ENCODE measurements at regions not wholly inside any gene's neighbourhood (a gene's known extent, or its start where the extent isn't known, plus 50 kb on each side); places are given as distances from the start of the nearest gene placed in this dataset.
"Not testable (repeated sequence)": the region's sequence is repeated elsewhere in the genome, so short reads cannot be mapped to it uniquely, and the experiment has no call there.

DNA sequence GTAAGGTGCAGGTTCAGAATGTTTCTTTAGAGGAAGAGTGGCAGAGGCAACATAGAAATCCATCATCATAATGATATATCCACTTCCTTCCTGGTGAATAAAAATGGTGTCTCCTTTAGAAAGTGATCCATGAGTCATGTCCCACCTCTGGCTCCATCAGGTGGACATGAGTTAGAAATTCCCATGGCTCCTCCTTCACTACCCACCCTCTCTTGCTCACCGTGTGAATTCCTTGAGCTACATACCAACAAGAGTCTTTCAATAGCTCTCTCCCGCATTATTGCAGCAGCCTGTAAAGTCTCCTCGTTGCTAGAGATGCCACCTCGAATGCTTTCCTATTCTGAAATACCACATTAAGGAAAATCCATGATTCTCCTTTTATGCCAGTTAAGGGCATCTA lies 317.6 kb downstream of the LNPK start:
- no peaks in the 10 kb centered on the region for H3K9me3 Mint-ChIP-seq (ENCODE audit: low read depth)
- H3K36me3 Mint-ChIP-seq (ENCODE audit: insufficient read depth) = no peaks in the 10 kb centered on the region
- H3K27me3 Mint-ChIP-seq = peaks cover 7% of the 10 kb centered on the region
- no peaks in the 10 kb centered on the region for H3K4me1 Mint-ChIP-seq (ENCODE audit: low read depth)
- TF ChIP-seq, protein P1, sequence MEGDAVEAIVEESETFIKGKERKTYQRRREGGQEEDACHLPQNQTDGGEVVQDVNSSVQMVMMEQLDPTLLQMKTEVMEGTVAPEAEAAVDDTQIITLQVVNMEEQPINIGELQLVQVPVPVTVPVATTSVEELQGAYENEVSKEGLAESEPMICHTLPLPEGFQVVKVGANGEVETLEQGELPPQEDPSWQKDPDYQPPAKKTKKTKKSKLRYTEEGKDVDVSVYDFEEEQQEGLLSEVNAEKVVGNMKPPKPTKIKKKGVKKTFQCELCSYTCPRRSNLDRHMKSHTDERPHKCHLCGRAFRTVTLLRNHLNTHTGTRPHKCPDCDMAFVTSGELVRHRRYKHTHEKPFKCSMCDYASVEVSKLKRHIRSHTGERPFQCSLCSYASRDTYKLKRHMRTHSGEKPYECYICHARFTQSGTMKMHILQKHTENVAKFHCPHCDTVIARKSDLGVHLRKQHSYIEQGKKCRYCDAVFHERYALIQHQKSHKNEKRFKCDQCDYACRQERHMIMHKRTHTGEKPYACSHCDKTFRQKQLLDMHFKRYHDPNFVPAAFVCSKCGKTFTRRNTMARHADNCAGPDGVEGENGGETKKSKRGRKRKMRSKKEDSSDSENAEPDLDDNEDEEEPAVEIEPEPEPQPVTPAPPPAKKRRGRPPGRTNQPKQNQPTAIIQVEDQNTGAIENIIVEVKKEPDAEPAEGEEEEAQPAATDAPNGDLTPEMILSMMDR (IDR thresholded peaks at IDR 0.05; ENCODE audit: unreplicated experiment) = no peak
- H3K27ac Mint-ChIP-seq = no peak overlapping the region
- H3K4me3 Mint-ChIP-seq (ENCODE audit: low read depth) = no peak overlapping the region
- DNase-seq (ENCODE audit: low spot score, unreplicated experiment) = no peak

DNA sequence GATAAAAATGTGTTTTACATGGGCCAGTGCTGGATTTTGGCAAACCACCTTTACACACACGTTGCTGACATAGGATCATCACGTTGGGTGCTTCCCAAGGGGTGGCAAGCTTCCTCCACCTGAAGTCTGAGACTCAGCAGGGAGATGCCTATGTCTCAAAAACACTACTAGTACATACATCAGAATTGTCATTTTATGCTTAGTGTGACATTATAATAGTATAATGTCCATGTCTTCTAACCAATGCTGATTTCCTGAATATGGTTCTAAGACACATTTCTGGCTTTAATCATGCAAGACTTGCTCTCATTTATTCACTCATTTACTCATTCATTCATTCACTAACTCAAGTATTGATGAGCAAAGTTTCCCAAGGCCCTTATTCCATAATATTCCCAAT lies 322.3 kb downstream of the LNPK start:
- no peak for DNase-seq (ENCODE audit: low spot score, unreplicated experiment)
- no peaks in the 10 kb centered on the region for H3K36me3 Mint-ChIP-seq (ENCODE audit: insufficient read depth)
- no peak overlapping the region for H3K27ac Mint-ChIP-seq
- H3K4me1 Mint-ChIP-seq (ENCODE audit: low read depth) = no peaks in the 10 kb centered on the region
- no peaks in the 10 kb centered on the region for H3K9me3 Mint-ChIP-seq (ENCODE audit: low read depth)
- TF ChIP-seq, protein P1 (IDR thresholded peaks at IDR 0.05; ENCODE audit: unreplicated experiment) = no peak
- H3K4me3 Mint-ChIP-seq (ENCODE audit: low read depth) = no peak overlapping the region
- no peaks in the 10 kb centered on the region for H3K27me3 Mint-ChIP-seq

DNA sequence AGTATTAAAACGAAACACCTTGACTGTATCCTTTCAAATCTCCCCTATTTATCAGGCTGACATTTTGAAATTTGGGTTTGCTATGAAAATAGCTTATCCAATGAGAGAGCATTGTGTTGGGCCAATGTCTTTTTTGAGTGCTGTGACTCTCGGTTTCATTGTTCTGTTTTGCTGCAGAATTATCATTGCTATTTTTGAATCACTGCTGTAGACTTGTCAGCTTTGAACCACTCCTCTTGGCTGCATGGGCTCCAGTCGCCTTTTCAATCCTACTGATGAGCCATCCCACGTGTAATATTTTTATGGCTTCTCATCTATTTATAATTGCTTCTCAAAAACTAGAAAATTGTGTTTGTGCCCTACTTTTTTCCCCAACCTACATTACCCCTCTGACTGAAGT lies 322.8 kb downstream of the LNPK start:
- H3K4me3 Mint-ChIP-seq (ENCODE audit: low read depth) = no peak overlapping the region
- no peaks in the 10 kb centered on the region for H3K9me3 Mint-ChIP-seq (ENCODE audit: low read depth)
- no peaks in the 10 kb centered on the region for H3K36me3 Mint-ChIP-seq (ENCODE audit: insufficient read depth)
- no peaks in the 10 kb centered on the region for H3K27me3 Mint-ChIP-seq
- TF ChIP-seq, protein P1 (IDR thresholded peaks at IDR 0.05; ENCODE audit: unreplicated experiment) = no peak
- DNase-seq (ENCODE audit: low spot score, unreplicated experiment) = no peak
- no peaks in the 10 kb centered on the region for H3K4me1 Mint-ChIP-seq (ENCODE audit: low read depth)
- no peak overlapping the region for H3K27ac Mint-ChIP-seq

DNA sequence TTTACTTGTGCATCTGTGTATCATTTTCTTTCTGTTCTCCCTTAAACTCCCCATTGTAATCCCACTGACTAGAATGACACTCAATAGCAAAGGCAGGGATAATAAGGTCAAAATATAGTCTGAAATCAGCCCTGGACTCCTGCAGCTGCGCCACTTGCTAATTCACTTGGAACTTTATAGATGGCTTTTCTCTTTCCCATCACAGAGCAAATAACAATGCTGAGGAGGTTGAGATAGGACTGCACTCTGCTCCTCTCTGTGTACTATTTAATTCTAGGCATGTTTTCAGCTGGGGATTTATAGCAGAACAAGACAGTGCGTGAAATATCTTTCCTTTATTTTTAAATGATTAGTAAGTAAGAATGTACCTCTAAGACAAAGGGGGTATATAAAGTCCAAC lies 324.2 kb downstream of the LNPK start:
- Mint-ChIP-seq H3K4me1 (ENCODE audit: low read depth) (no peaks in the 10 kb centered on the region), H3K36me3 (ENCODE audit: insufficient read depth) (peaks cover 1% of the 10 kb centered on the region), H3K27ac (no peak overlapping the region), H3K9me3 (ENCODE audit: low read depth) (peaks cover 12% of the 10 kb centered on the region), H3K4me3 (ENCODE audit: low read depth) (no peak overlapping the region), H3K27me3 (no peaks in the 10 kb centered on the region)
- TF ChIP-seq, protein P1 (IDR thresholded peaks at IDR 0.05; ENCODE audit: unreplicated experiment) = no peak
- no peak for DNase-seq (ENCODE audit: low spot score, unreplicated experiment)

DNA sequence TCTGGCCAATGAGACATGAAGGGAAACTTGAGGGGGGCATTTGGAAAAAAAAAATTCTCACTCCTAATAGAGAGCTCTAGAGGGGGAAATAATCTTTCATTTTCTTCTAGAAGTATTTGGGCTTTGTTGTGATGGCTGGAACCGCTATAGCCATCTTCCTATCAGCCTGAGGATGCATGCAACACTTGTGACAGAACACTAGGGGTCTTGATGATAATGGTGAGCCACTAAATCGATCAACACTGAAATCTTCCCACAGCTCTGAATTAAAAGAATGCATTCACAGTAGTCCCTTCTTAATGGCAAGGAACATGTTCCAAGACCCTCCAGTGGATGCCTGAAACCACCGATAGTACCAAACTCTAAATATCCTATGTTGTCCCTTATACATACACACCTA lies 325.3 kb downstream of the LNPK start:
- Mint-ChIP-seq H3K9me3 (ENCODE audit: low read depth) (peaks cover 23% of the 10 kb centered on the region), H3K4me1 (ENCODE audit: low read depth) (no peaks in the 10 kb centered on the region), H3K4me3 (ENCODE audit: low read depth) (no peak overlapping the region), H3K36me3 (ENCODE audit: insufficient read depth) (peaks cover 1% of the 10 kb centered on the region), H3K27ac (no peak overlapping the region), H3K27me3 (no peaks in the 10 kb centered on the region)
- no peak for DNase-seq (ENCODE audit: low spot score, unreplicated experiment)
- TF ChIP-seq, protein P1 (IDR thresholded peaks at IDR 0.05; ENCODE audit: unreplicated experiment) = no peak

DNA sequence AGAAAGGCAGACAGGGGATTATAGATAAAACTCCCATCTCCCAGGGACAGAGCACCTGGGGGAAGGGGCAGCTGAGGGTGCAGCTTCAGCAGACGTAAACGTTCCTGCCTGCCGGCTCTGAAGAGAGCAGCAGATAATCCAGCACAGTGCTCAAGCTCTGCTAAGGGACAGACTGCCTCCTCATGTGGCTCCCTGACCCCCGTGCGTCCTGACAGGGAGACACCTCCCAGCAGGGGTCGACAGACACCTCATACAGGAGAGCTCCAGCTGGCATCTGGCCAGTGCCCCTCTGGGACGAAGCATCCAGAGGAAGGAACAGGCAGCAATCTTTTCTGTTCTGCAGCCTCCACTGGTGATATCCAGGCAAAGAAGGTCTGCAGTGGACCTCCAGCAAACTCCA lies 333.3 kb downstream of the LNPK start:
- H3K27ac Mint-ChIP-seq; H3K4me1 Mint-ChIP-seq (ENCODE audit: low read depth); DNase-seq (ENCODE audit: low spot score, unreplicated experiment); H3K4me3 Mint-ChIP-seq (ENCODE audit: low read depth); H3K27me3 Mint-ChIP-seq; H3K36me3 Mint-ChIP-seq (ENCODE audit: insufficient read depth): not testable (repeated sequence)
- peaks cover 40% of the 10 kb centered on the region for H3K9me3 Mint-ChIP-seq (ENCODE audit: low read depth)

All from progenitor cell of endocrine pancreas (in vitro differentiated cells).